ENCODE measurements at regions not wholly inside any gene's neighbourhood (a gene's known extent, or its start where the extent isn't known, plus 50 kb on each side); places are given as distances from the start of the nearest gene placed in this dataset.

- ChIA-PET POLR2A (no interaction called here), CTCF (no interaction called here)
- Histone ChIP-seq H3K9me1 (replicated peaks; ENCODE audit: control insufficient read depth, extremely low read depth, insufficient read depth, low read length) (no peaks in the 10 kb centered on the region), H3K9ac (replicated peaks; ENCODE audit: extremely low read depth, insufficient read depth, low read length) (no peak overlapping the region), H4K20me1 (replicated peaks; ENCODE audit: control insufficient read depth, extremely low read depth, insufficient read depth, low read length) (no peaks in the 10 kb centered on the region), H3K36me3 (ENCODE audit: control insufficient read depth in 2 of 2, extremely low read depth in 1 of 2, insufficient read depth in 2 of 2, low read length in 2 of 2) (no peaks in the 10 kb centered on the region), H2AFZ (ENCODE audit: low read depth, low read length) (no peak overlapping the region), H3K4me1 (ENCODE audit: control insufficient read depth, extremely low read depth, insufficient read depth, low read length) (no peaks in the 10 kb centered on the region), H3K4me3 (replicated peaks in 1 of 3; ENCODE audit: insufficient read depth in 1 of 3, low read depth in 1 of 3, low read length in 3 of 3) (no peak overlapping the region), H3K4me2 (ENCODE audit: insufficient read depth, low read length) (no peak overlapping the region), H3K27me3 (ENCODE audit: control insufficient read depth in 2 of 2, insufficient read depth in 2 of 2, low read length in 2 of 2) (no peaks in the 10 kb centered on the region), H3K9me3 (replicated peaks; ENCODE audit: control insufficient read depth, insufficient read depth, low read length) (no peaks in the 10 kb centered on the region), H3K27ac (ENCODE audit: insufficient read depth, low read depth, low read length) (no peak overlapping the region), H3K79me2 (ENCODE audit: control insufficient read depth, insufficient read depth, low read length) (no peaks in the 10 kb centered on the region)
- DNase-seq (ENCODE audit: low read depth, low spot score) (no peak), FAIRE-seq (no peak)
- dilution Hi-C loops (cut with MboI; ENCODE audit: extremely low pct_ligation_motif_present, low sequenced_read_pairs): no loop called here
- BruUV-seq (replicated peaks): no TSS peak
- intact Hi-C loops (cut with micrococcal nuclease): no loop called here
- TF ChIP-seq EZH2 (IDR thresholded peaks at IDR 0.05; ENCODE audit: borderline replicate concordance, low read depth, low read length, severe bottlenecking) (no peak), POLR2A (IDR thresholded peaks at IDR 0.05; ENCODE audit: low read depth, low read length) (no peak), GATA2 (IDR thresholded peaks at IDR 0.05; ENCODE audit: insufficient read depth, insufficient read length, low read depth, low read length) (no peak), POLR2AphosphoS5 (IDR thresholded peaks at IDR 0.05; ENCODE audit: insufficient read depth, low read depth, low read length) (no peak), CTCF (IDR thresholded peaks at IDR 0.05; ENCODE audit: extremely low read depth in 1 of 2, insufficient read depth in 1 of 2, low read depth in 1 of 2, low read length in 2 of 2) (no peak)
Observed at GRCh38 chrX:79440336-79440735, 73.2 kb upstream of the ITM2A start.
